PC-9 (cell line): ENCODE measurements at regions not wholly inside any gene's neighbourhood (a gene's known extent, or its start where the extent isn't known, plus 50 kb on each side); places are given as distances from the start of the nearest gene placed in this dataset.

Experiments
- BruUV-seq: library from RNA; stranded (reverse); fragments of 400-500 nt; replicated peaks from 2 replicates; lab custom pipeline; 2021; lab: Mats Ljungman, UMichigan
- CTCF ChIA-PET: fragments of 300-600 bp; sonication (Branson Sonifier 250); formaldehyde crosslinking; loops from one replicate; lab custom pipeline; 2022; ENCODE audit warnings: antibody characterized with exemption; lab: Charles Lee
- POLR2A ChIA-PET: fragments of 300-600 bp; sonication (Branson Sonifier 250); formaldehyde crosslinking; loops from one replicate; lab custom pipeline; 2022; ENCODE audit warnings: antibody characterized with exemption; ENCODE audit not compliant: unreplicated experiment; lab: Charles Lee
- DNase-seq, 2 experiments: peaks; one replicate each; pipeline versions ENCODE4 v3.0.0 to v3.0.0-alpha.2; 2015 to 2022; ENCODE audit warnings: mixed read lengths in 1 of 2
- H2AFZ ChIP-seq: fragments of 200-600 bp; sonication (generic); 2 replicates; pipeline ENCODE4 v1.8.1; 2017; ENCODE audit warnings: antibody characterized with exemption
- H3F3A ChIP-seq: fragments of 200-600 bp; sonication (generic); 2 replicates; pipeline ENCODE4 v1.8.1; 2017; ENCODE audit warnings: antibody characterized with exemption, mild to moderate bottlenecking, low read depth; ENCODE audit not compliant: insufficient read depth
- H3K27ac ChIP-seq: fragments of 200-600 bp; sonication (generic); 2 replicates; pipeline ENCODE4 v1.6.1; 2016; ENCODE audit warnings: mixed run types
- H3K27me3 ChIP-seq: fragments of 200-600 bp; sonication (generic); 2 replicates; pipeline ENCODE4 v1.6.1; 2016; ENCODE audit warnings: low read depth, mixed run types; ENCODE audit not compliant: insufficient read depth
- H3K36me3 ChIP-seq: fragments of 200-600 bp; sonication (generic); 2 replicates; pipeline ENCODE4 v1.6.1; 2016; ENCODE audit warnings: low read depth, mixed run types
- H3K4me1 ChIP-seq: fragments of 200-600 bp; sonication (generic); replicated peaks from 2 replicates; pipeline ENCODE4 v1.6.1; 2016; ENCODE audit warnings: mixed run types; ENCODE audit not compliant: insufficient read depth
- H3K4me2 ChIP-seq: fragments of 200-600 bp; sonication (generic); 2 replicates; pipeline ENCODE4 v1.6.1; 2017; ENCODE audit warnings: mixed run types
- H3K4me3 ChIP-seq: fragments of 200-600 bp; sonication (generic); 2 replicates; pipeline ENCODE4 v1.6.1; 2016; ENCODE audit warnings: mixed run types
- H3K79me2 ChIP-seq: fragments of 200-600 bp; sonication (generic); 2 replicates; pipeline ENCODE4 v1.6.1; 2017; ENCODE audit warnings: low read depth, mixed run types
- H3K9me2 ChIP-seq: fragments of 200-600 bp; sonication (generic); 2 replicates; pipeline ENCODE4 v1.8.1; 2017; ENCODE audit warnings: mild to moderate bottlenecking; ENCODE audit not compliant: insufficient read depth
- H3K9me3 ChIP-seq: fragments of 200-600 bp; sonication (generic); 2 replicates; pipeline ENCODE4 v1.8.1; 2016; ENCODE audit warnings: low read depth; ENCODE audit not compliant: insufficient read depth
- H4K20me1 ChIP-seq: fragments of 200-600 bp; sonication (generic); 2 replicates; pipeline ENCODE4 v1.8.1; 2017; ENCODE audit not compliant: insufficient read depth
- EZH2 ChIP-seq: fragments of 200-600 bp; sonication (generic); IDR thresholded peaks from 2 replicates; pipeline ENCODE4 v1.8.0; 2017; ENCODE audit warnings: antibody characterized with exemption, low read depth
- intact Hi-C: fragments of 100-400 bp; cut with micrococcal nuclease; formaldehyde crosslinking; loops from one replicate; pipeline ENCODE4 v1.10.0; 2022; ENCODE audit not compliant: unreplicated experiment
- TF ChIP-seq, protein P1 (sequence below): fragments of 200-600 bp; sonication (generic); conservative IDR thresholded peaks from 2 replicates; pipeline ENCODE4 v1.6.1; 2017; ENCODE audit warnings: mixed run types, antibody characterized with exemption, mild to moderate bottlenecking, moderate library complexity

DNA sequence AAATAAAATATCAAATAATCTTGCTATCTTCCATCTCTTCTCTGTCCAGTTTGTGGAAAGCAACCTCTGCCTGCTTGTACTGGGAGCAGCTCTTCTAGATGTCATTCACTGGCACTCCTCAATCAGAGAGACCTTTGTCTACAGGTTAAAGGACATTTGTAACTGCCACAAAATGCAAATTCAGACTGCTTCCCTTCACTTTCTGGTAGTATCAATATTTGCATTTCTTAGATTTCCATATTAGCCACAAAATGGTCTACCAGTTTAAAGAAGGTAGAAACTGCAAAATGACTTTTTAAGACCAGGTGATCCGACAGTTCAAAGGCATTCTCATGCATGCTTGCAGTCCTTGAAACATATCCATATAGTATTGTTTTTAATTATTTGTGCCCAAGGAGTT, 51.7 kb upstream of the RCN1 start:
- intact Hi-C loops = no loop called here
- no peaks in the 10 kb centered on the region; the same call in 1 of the 2 replicates for H3K9me2 ChIP-seq
- H3K36me3 ChIP-seq = no peaks in the 10 kb centered on the region
- no peak for TF ChIP-seq EZH2
- TF ChIP-seq, protein P1, sequence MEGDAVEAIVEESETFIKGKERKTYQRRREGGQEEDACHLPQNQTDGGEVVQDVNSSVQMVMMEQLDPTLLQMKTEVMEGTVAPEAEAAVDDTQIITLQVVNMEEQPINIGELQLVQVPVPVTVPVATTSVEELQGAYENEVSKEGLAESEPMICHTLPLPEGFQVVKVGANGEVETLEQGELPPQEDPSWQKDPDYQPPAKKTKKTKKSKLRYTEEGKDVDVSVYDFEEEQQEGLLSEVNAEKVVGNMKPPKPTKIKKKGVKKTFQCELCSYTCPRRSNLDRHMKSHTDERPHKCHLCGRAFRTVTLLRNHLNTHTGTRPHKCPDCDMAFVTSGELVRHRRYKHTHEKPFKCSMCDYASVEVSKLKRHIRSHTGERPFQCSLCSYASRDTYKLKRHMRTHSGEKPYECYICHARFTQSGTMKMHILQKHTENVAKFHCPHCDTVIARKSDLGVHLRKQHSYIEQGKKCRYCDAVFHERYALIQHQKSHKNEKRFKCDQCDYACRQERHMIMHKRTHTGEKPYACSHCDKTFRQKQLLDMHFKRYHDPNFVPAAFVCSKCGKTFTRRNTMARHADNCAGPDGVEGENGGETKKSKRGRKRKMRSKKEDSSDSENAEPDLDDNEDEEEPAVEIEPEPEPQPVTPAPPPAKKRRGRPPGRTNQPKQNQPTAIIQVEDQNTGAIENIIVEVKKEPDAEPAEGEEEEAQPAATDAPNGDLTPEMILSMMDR = no peak
- no peaks in the 10 kb centered on the region for H3K79me2 ChIP-seq
- DNase-seq = no peak
- ChIA-PET CTCF (no interaction called here), POLR2A (no interaction called here)
- H2AFZ ChIP-seq = no peak overlapping the region
- no peaks in the 10 kb centered on the region for H4K20me1 ChIP-seq
- H3K9me3 ChIP-seq = no peaks in the 10 kb centered on the region
- H3K4me3 ChIP-seq = no peak overlapping the region
- H3K27me3 ChIP-seq = no peaks in the 10 kb centered on the region
- no peak overlapping the region for H3K27ac ChIP-seq
- no TSS peak for BruUV-seq
- no peak overlapping the region for H3K4me2 ChIP-seq
- no peaks in the 10 kb centered on the region for H3F3A ChIP-seq
- no peaks in the 10 kb centered on the region for H3K4me1 ChIP-seq

DNA sequence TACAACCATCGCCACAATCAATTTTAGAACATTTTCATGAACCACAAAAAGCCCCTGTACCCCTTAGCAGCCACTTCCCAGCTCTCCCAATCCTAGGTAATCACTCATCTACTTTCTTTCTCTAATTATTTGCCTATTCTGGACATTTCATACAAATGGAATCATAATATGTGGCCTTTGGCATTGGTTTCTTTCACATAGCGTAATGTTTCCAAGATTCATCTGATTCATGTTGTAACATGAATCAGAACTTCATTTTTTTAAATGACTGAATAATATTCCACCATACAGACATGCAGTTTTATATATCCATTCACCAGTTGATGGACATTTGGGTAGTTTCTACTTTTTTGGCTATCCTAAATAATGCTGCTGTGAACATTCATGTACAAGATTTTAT, 56.2 kb upstream of the RCN1 start:
- intact Hi-C loops = no loop called here
- no peaks in the 10 kb centered on the region for H4K20me1 ChIP-seq
- no peaks in the 10 kb centered on the region for H3K9me2 ChIP-seq
- H3K4me2 ChIP-seq = no peak overlapping the region
- H3K79me2 ChIP-seq = no peaks in the 10 kb centered on the region
- no TSS peak for BruUV-seq
- H3F3A ChIP-seq = no peaks in the 10 kb centered on the region
- DNase-seq = no peak
- no peak overlapping the region for H3K27ac ChIP-seq
- H2AFZ ChIP-seq = no peak overlapping the region
- no peaks in the 10 kb centered on the region for H3K36me3 ChIP-seq
- H3K4me3 ChIP-seq = no peak overlapping the region
- ChIA-PET POLR2A (no interaction called here), CTCF (no interaction called here)
- no peaks in the 10 kb centered on the region for H3K9me3 ChIP-seq
- peaks cover 18% of the 10 kb centered on the region; the same call in 1 of the 2 replicates for H3K27me3 ChIP-seq
- H3K4me1 ChIP-seq = no peaks in the 10 kb centered on the region
- no peak for TF ChIP-seq EZH2
- TF ChIP-seq, protein P1 = no peak

DNA sequence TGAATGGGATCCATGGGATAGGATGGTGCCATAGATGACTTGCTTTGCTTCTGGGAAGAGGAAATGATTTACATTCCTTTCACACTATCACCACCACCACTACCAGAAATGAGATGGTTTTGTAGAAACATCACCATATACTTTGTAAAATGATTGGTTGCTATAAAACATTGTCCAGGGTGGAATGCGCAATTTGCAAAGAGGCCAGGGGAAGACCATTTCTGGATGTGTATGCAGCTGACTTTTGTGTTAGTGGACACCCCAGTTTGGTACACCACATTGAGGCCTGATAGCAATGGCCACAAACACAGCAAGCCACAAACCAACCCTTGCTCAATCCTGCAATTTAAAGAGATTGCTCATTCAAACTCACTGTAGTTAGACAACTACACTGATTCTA, 56.7 kb upstream of the RCN1 start:
- Histone ChIP-seq H3K4me3 (no peak overlapping the region), H3F3A (no peaks in the 10 kb centered on the region), H3K27me3 (peaks cover 18% of the 10 kb centered on the region; the same call in 1 of the 2 replicates), H3K27ac (no peak overlapping the region), H3K36me3 (no peaks in the 10 kb centered on the region), H3K4me1 (no peaks in the 10 kb centered on the region), H2AFZ (no peak overlapping the region), H3K79me2 (no peaks in the 10 kb centered on the region), H4K20me1 (no peaks in the 10 kb centered on the region), H3K9me3 (no peaks in the 10 kb centered on the region), H3K4me2 (no peak overlapping the region), H3K9me2 (no peaks in the 10 kb centered on the region)
- TF ChIP-seq EZH2 = no peak
- TF ChIP-seq, protein P1 = no peak
- ChIA-PET CTCF (no interaction called here), POLR2A (no interaction called here)
- intact Hi-C loops = no loop called here
- no TSS peak for BruUV-seq
- no peak for DNase-seq
